HCT116 (cell line): ENCODE measurements at regions not wholly inside any gene's neighbourhood (a gene's known extent, or its start where the extent isn't known, plus 50 kb on each side); places are given as distances from the start of the nearest gene placed in this dataset.

Experiments
- ATAC-seq: fragments of 200-7000 bp; cut with Tn5 transposase; 2 replicates; pipeline ENCODE4 v1.9.1; 2020; ENCODE audit warnings: mild to moderate bottlenecking, moderate library complexity
- BruUV-seq: library from RNA; stranded (reverse); fragments of 400-500 nt; replicated peaks from 2 replicates; lab custom pipeline; 2021; lab: Mats Ljungman, UMichigan
- CTCF ChIA-PET: fragments of 300-600 bp; sonication (Branson Sonifier 250); formaldehyde crosslinking; loops from one replicate; lab custom pipeline; 2021; ENCODE audit warnings: antibody characterized with exemption; lab: Charles Lee
- POLR2A ChIA-PET: fragments of 300-600, 350-600 bp; sonication (Branson Sonifier 250); formaldehyde crosslinking; loops from one replicate; lab custom pipeline; 2021; ENCODE audit warnings: antibody characterized with exemption; lab: Charles Lee
- RAD21 ChIA-PET, 2 experiments: fragments of 300-600 bp; sonication (Branson Sonifier 250); formaldehyde crosslinking; loops; one replicate each; lab custom pipeline; 2023; ENCODE audit warnings: low total read pairs in 2 of 2; ENCODE audit not compliant: uncharacterized antibody in 2 of 2, unreplicated experiment in 2 of 2, low non-redundant PET in 1 of 2; lab: Charles Lee
- DNase-seq: peaks from one replicate; pipeline ENCODE4 v3.0.0-alpha.2; 2010; ENCODE audit warnings: low read depth, low spot score
- H2AFZ ChIP-seq: fragments of 200-600 bp; shearing (Covaris generic), sonication (generic); 2 replicates; pipeline ENCODE4 v1.6.1; 2017; ENCODE audit warnings: low read depth, mixed run types, mixed read lengths, antibody characterized with exemption, low read length; ENCODE audit not compliant: poor library complexity, severe bottlenecking
- H3K27ac ChIP-seq: 2 replicates; pipeline ENCODE4 v1.5.1; 2012; ENCODE audit warnings: low read depth, low read length
- H3K27me3 ChIP-seq: fragments of 200-600 bp; sonication (generic); 2 replicates; pipeline ENCODE4 v1.6.1; 2016; ENCODE audit warnings: mixed run types, low read length, mixed read lengths; ENCODE audit not compliant: insufficient read depth
- H3K36me3 ChIP-seq, 2 experiments: fragments of 200-500 bp in 1 of 2; fragments of 200-600 bp in 1 of 2; sonication (Bioruptor generic) in 1 of 2; sonication (generic) in 1 of 2; 2 replicates each; pipeline versions ENCODE4 v1.5.1 to v1.6.1; 2014 to 2016; ENCODE audit warnings: low read length in 2 of 2, inconsistent platforms in 1 of 2, mixed read lengths in 1 of 2, mixed run types in 1 of 2; ENCODE audit not compliant: insufficient read depth in 2 of 2, control insufficient read depth in 1 of 2
- H3K4me1 ChIP-seq, 2 experiments: fragments of 200-600 bp in 1 of 2; sonication (generic) in 1 of 2; 2 replicates each; pipeline versions ENCODE4 v1.5.1 to v1.6.1; 2012 to 2017; ENCODE audit warnings: low read length in 2 of 2, inconsistent platforms in 1 of 2, mild to moderate bottlenecking in 1 of 2, mixed read lengths in 1 of 2, mixed run types in 1 of 2, moderate library complexity in 1 of 2; ENCODE audit not compliant: insufficient read depth in 2 of 2, control insufficient read depth in 1 of 2
- H3K4me2 ChIP-seq: fragments of 200-600 bp; sonication (generic); 2 replicates; pipeline ENCODE4 v1.6.1; 2017; ENCODE audit warnings: mixed run types, low read length, mixed read lengths
- H3K4me3 ChIP-seq, 2 experiments: fragments of 200-600 bp in 1 of 2; sonication (generic) in 1 of 2; replicated peaks in 1 of 2; 2 replicates each; pipeline ENCODE4 v1.5.1; 2011 to 2016; ENCODE audit warnings: low read length in 2 of 2, control low read depth in 1 of 2, low read depth in 1 of 2, mild to moderate bottlenecking in 1 of 2, mixed read lengths in 1 of 2, mixed run types in 1 of 2
- H3K79me2 ChIP-seq: fragments of 200-600 bp; sonication (generic); 2 replicates; pipeline ENCODE4 v1.6.1; 2017; ENCODE audit warnings: mild to moderate bottlenecking, mixed run types, low read length, moderate library complexity, mixed read lengths; ENCODE audit not compliant: insufficient read depth
- H3K9ac ChIP-seq: fragments of 200-600 bp; sonication (generic); 2 replicates; pipeline ENCODE4 v1.6.1; 2016; ENCODE audit warnings: low read length, mixed read lengths
- H3K9me2 ChIP-seq: fragments of 200-600 bp; sonication (generic), shearing (Covaris generic); 2 replicates; pipeline ENCODE4 v1.6.1; 2017; ENCODE audit warnings: mixed run types, mild to moderate bottlenecking, moderate library complexity; ENCODE audit not compliant: insufficient read depth
- H3K9me3 ChIP-seq, 2 experiments: fragments of 200-500 bp in 1 of 2; fragments of 200-600 bp in 1 of 2; sonication (Bioruptor generic) in 1 of 2; sonication (generic) in 1 of 2; 2 replicates each; pipeline ENCODE4 v1.6.1; 2014 to 2017; ENCODE audit warnings: low read length in 2 of 2, mixed read lengths in 2 of 2, inconsistent platforms in 1 of 2, low read depth in 1 of 2, mild to moderate bottlenecking in 1 of 2, mixed run types in 1 of 2, moderate library complexity in 1 of 2; ENCODE audit not compliant: control insufficient read depth in 1 of 2, insufficient read depth in 1 of 2
- H4K20me1 ChIP-seq: fragments of 200-600 bp; sonication (generic), shearing (Covaris generic); 2 replicates; pipeline ENCODE4 v1.6.1; 2017; ENCODE audit warnings: mixed run types, mild to moderate bottlenecking, moderate library complexity; ENCODE audit not compliant: insufficient read depth
- CBX3 ChIP-seq: IDR thresholded peaks from 2 replicates; pipeline ENCODE4 v1.6.1; 2012; ENCODE audit warnings: low read depth
- EZH2 ChIP-seq: fragments of 200-600 bp; sonication (generic); IDR thresholded peaks from 2 replicates; pipeline ENCODE4 v1.6.1; 2017; ENCODE audit warnings: antibody characterized with exemption, mixed run types
- FOSL1 ChIP-seq: IDR thresholded peaks from 2 replicates; pipeline ENCODE4 v1.6.1; 2012; ENCODE audit warnings: low read depth
- POLR2AphosphoS5 ChIP-seq: IDR thresholded peaks from 2 replicates; pipeline ENCODE4 v1.6.1; 2011; ENCODE audit warnings: mild to moderate bottlenecking, low read depth, low read length, moderate library complexity
- RAD21 ChIP-seq: IDR thresholded peaks from 2 replicates; pipeline ENCODE4 v1.6.1; 2012; ENCODE audit warnings: low read depth, mild to moderate bottlenecking
- YY1 ChIP-seq: IDR thresholded peaks from 2 replicates; pipeline ENCODE4 v1.6.1; 2011; ENCODE audit warnings: low read length, low read depth, moderate library complexity, mild to moderate bottlenecking; ENCODE audit not compliant: insufficient replicate concordance; ENCODE audit errors: extremely low read depth
- intact Hi-C: fragments of 100-400 bp; cut with micrococcal nuclease; formaldehyde crosslinking; loops from 2 replicates; pipeline ENCODE4 v1.10.0; 2022
- TF ChIP-seq, protein P1 (sequence below): IDR thresholded peaks from 2 replicates; pipeline ENCODE4 v1.6.1; 2012; ENCODE audit warnings: low read depth
- TF ChIP-seq, protein P2 (sequence below): IDR thresholded peaks from 2 replicates; pipeline ENCODE4 v1.6.1; 2012

DNA sequence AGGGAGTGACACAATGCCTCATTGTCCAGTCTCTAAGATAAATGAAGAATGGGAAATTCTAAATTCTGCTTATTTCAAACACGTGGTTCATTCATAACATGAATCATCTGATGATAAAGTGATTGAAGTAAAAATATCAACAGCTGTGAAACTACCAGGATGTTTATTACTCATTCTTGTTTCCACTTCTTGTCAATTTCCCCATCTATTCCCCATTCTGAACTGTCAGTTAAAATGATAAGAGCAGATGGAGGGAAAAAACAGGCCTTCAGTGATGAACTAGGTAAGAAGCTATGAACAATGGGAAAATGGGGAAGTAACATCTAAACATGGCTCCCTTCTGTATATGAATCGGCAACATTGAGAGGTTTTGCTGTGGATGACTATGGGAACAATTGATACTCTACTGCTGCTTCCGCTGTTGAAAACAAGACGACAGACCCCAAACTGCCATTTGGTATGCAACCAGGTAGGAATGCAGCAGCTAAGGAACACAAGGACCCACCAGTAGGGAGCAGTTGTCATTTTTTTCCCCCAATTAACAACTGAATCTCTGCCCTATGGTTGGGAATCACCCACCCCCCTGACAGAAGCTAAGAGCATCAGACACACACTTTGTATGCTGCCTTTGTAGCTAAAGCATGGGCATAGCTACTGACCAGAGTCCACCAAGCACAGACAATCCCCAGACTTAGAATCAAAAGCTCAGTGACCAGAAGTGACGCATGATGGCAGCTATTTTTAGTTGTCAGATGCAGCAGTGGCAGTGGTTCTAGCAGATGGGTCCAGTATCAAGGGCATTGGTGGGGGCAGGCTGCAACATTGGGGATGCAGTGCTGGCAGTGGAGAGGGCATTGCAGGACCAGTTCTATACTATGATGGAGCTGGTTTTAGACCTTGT lies 52.9 kb upstream of the ZNF366 start:
- H3K79me2 ChIP-seq, result no peaks in the 10 kb centered on the region
- no peak overlapping the region for H3K4me2 ChIP-seq
- no peak overlapping the region for H2AFZ ChIP-seq
- H3K27ac ChIP-seq, result no peak overlapping the region
- TF ChIP-seq RAD21 (no peak), POLR2AphosphoS5 (no peak), CBX3 (no peak), EZH2 (no peak), YY1 (no peak), FOSL1 (no peak)
- TF ChIP-seq, protein P1, sequence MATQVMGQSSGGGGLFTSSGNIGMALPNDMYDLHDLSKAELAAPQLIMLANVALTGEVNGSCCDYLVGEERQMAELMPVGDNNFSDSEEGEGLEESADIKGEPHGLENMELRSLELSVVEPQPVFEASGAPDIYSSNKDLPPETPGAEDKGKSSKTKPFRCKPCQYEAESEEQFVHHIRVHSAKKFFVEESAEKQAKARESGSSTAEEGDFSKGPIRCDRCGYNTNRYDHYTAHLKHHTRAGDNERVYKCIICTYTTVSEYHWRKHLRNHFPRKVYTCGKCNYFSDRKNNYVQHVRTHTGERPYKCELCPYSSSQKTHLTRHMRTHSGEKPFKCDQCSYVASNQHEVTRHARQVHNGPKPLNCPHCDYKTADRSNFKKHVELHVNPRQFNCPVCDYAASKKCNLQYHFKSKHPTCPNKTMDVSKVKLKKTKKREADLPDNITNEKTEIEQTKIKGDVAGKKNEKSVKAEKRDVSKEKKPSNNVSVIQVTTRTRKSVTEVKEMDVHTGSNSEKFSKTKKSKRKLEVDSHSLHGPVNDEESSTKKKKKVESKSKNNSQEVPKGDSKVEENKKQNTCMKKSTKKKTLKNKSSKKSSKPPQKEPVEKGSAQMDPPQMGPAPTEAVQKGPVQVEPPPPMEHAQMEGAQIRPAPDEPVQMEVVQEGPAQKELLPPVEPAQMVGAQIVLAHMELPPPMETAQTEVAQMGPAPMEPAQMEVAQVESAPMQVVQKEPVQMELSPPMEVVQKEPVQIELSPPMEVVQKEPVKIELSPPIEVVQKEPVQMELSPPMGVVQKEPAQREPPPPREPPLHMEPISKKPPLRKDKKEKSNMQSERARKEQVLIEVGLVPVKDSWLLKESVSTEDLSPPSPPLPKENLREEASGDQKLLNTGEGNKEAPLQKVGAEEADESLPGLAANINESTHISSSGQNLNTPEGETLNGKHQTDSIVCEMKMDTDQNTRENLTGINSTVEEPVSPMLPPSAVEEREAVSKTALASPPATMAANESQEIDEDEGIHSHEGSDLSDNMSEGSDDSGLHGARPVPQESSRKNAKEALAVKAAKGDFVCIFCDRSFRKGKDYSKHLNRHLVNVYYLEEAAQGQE, result no peak
- TF ChIP-seq, protein P2, sequence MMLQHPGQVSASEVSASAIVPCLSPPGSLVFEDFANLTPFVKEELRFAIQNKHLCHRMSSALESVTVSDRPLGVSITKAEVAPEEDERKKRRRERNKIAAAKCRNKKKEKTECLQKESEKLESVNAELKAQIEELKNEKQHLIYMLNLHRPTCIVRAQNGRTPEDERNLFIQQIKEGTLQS, result no peak
- ChIA-PET POLR2A (no interaction called here), RAD21 (no interaction called here), CTCF (no interaction called here)
- no peaks in the 10 kb centered on the region for H3K9me3 ChIP-seq
- no peaks in the 10 kb centered on the region for H3K9me2 ChIP-seq
- H3K27me3 ChIP-seq, result no peaks in the 10 kb centered on the region
- no peaks in the 10 kb centered on the region for H3K36me3 ChIP-seq
- no peak for ATAC-seq
- no peak for DNase-seq
- H3K4me3 ChIP-seq, result no peak overlapping the region
- no TSS peak for BruUV-seq
- no peaks in the 10 kb centered on the region for H4K20me1 ChIP-seq
- H3K4me1 ChIP-seq, result no peaks in the 10 kb centered on the region
- H3K9ac ChIP-seq, result no peak overlapping the region
- intact Hi-C loops, result no loop called here
